ENCODE measurements at regions not wholly inside any gene's neighbourhood (a gene's known extent, or its start where the extent isn't known, plus 50 kb on each side); places are given as distances from the start of the nearest gene placed in this dataset.

DNA sequence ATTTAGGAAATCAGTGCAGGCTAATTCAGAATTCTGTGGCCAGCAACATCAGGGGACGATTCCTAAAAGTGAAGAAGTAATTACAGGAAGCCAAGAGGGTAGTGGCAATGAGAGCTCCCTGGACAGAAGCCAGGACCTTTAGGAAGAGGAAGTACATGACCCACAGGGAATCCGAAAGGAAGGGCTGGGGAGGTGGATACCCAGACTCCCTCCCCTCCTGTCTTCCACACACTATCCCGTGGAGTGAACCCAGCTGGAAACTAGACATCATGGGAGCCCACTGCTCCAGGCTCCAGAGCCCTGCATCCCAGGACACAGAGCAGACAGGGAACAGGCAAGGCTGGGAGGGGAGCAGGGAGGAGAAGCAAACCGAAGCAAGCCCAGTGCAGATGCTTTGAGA lies 83.0 kb downstream of the SNX5 start:
- TF ChIP-seq SP1 (IDR thresholded peaks at IDR 0.05), result no peak
- TF ChIP-seq LEF1 (IDR thresholded peaks at IDR 0.05; ENCODE audit: borderline replicate concordance), result no peak
- no peak for TF ChIP-seq ELF4 (IDR thresholded peaks at IDR 0.05)
- no peak for TF ChIP-seq ARNT (IDR thresholded peaks at IDR 0.05)

Measured in HEK293T (cell line).